Ovary (tissue), 3 donors: ENCODE measurements at regions not wholly inside any gene's neighbourhood (a gene's known extent, or its start where the extent isn't known, plus 50 kb on each side); places are given as distances from the start of the nearest gene placed in this dataset.

Source experiments
- CTCF ChIP-seq, 3 donors: fragments of 450-650 bp in 2 of 3; fragments of 200-600 bp in 1 of 3; IDR thresholded peaks; one replicate each; pipeline versions ENCODE4 v1.5.1 to v1.8.0; 2016 to 2022; ENCODE audit warnings: antibody characterized with exemption in 3 of 3, mild to moderate bottlenecking in 1 of 3
- EP300 ChIP-seq: sonication (generic); formaldehyde crosslinking; IDR thresholded peaks from one replicate; pipeline ENCODE4 v1.6.1; 2017; ENCODE audit warnings: antibody characterized with exemption
- donor health status: DM: no; HTN: no; CAD: no.

DNA sequence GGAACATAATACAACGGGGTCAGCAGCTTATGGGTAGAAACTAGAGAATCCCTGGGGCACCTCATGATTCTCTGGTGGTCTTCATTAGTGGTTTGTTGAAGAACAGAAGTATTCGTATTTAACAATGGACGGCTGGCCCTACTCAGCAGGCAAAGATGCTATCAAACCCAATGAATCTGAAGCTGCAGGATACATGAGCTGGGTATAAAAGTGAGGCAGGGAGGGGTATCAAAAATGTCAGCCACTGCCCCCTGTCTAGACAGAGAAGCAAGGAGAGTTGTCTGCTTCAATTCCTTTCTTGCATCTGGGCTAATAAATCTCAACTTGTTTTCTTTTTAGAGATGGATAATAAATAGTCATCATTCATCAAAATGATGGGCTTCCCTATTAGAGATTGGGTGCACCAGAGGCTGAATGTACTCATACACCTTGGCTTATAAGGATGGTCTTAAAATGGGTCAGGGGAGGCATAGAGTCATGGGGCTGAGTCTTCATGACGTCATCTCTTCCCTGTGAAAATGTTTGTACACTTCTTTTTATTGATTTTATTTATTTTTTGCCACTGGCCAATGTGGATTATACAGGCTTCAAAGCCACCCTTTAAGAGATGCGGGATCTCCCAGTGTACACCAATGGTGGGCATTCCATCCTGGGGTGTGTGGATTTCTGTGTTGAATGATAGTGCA lies 259.5 kb downstream of the SHOX start:
- no peak for TF ChIP-seq CTCF (IDR thresholded peaks at IDR 0.05)
- TF ChIP-seq EP300: no peak
